H9 (cell line): ENCODE measurements at regions not wholly inside any gene's neighbourhood (a gene's known extent, or its start where the extent isn't known, plus 50 kb on each side); places are given as distances from the start of the nearest gene placed in this dataset.

Source experiments
- DNase-seq: peaks from one replicate; pipeline ENCODE4 v3.0.0-alpha.2; 2017
- H2AFZ ChIP-seq: one replicate; pipeline ENCODE4 v1.6.1; 2013; ENCODE audit warnings: mild to moderate bottlenecking, low read length, control low read depth, moderate library complexity
- H2AK5ac ChIP-seq: 2 replicates; pipeline ENCODE4 v1.6.1; 2013; ENCODE audit warnings: low read length, control low read depth, mixed read lengths; ENCODE audit not compliant: insufficient read length
- H2BK120ac ChIP-seq: one replicate; pipeline ENCODE4 v1.6.1; 2013; ENCODE audit warnings: low read depth, mild to moderate bottlenecking, low read length, control low read depth, inconsistent platforms; ENCODE audit not compliant: poor library complexity, severe bottlenecking
- H2BK12ac ChIP-seq: 2 replicates; pipeline ENCODE4 v1.6.1; 2013; ENCODE audit warnings: low read length, control low read depth, mixed read lengths, low read depth; ENCODE audit not compliant: insufficient read length
- H2BK15ac ChIP-seq: 2 replicates; pipeline ENCODE4 v1.6.1; 2013; ENCODE audit warnings: low read depth, low read length, control low read depth
- H2BK20ac ChIP-seq: one replicate; pipeline ENCODE4 v1.6.1; 2013; ENCODE audit warnings: low read depth, mild to moderate bottlenecking, low read length, control low read depth, inconsistent platforms; ENCODE audit not compliant: poor library complexity, severe bottlenecking
- H2BK5ac ChIP-seq: 2 replicates; pipeline ENCODE4 v1.6.1; 2013; ENCODE audit warnings: low read length, control low read depth, mixed read lengths; ENCODE audit not compliant: insufficient read length
- H3K14ac ChIP-seq: 2 replicates; pipeline ENCODE4 v1.6.1; 2013; ENCODE audit warnings: low read length, control low read depth; ENCODE audit not compliant: insufficient read depth
- H3K18ac ChIP-seq: 2 replicates; pipeline ENCODE4 v1.6.1; 2013; ENCODE audit warnings: low read depth, mild to moderate bottlenecking, mixed read lengths, low read length, control low read depth; ENCODE audit not compliant: insufficient read length
- H3K23ac ChIP-seq: 2 replicates; pipeline ENCODE4 v1.6.1; 2013; ENCODE audit warnings: low read length, control low read depth, mixed read lengths, low read depth; ENCODE audit not compliant: insufficient read length
- H3K23me2 ChIP-seq: 2 replicates; pipeline ENCODE4 v1.6.1; 2013; ENCODE audit warnings: low read depth, mild to moderate bottlenecking, mixed read lengths, low read length, control low read depth; ENCODE audit not compliant: insufficient read length, poor library complexity, severe bottlenecking
- H3K27ac ChIP-seq: 2 replicates; pipeline ENCODE4 v1.5.1; 2013; ENCODE audit warnings: low read length, control low read depth, mixed read lengths, low read depth; ENCODE audit not compliant: insufficient read length
- H3K27me3 ChIP-seq: 2 replicates; pipeline ENCODE4 v1.6.1; 2013; ENCODE audit warnings: low read length, control low read depth, inconsistent platforms; ENCODE audit not compliant: insufficient read depth
- H3K4ac ChIP-seq: 2 replicates; pipeline ENCODE4 v1.6.1; 2013; ENCODE audit warnings: low read depth, mild to moderate bottlenecking, control low read depth, inconsistent platforms, low read length, moderate library complexity
- H3K4me1 ChIP-seq: 2 replicates; pipeline ENCODE4 v1.6.1; 2013; ENCODE audit warnings: low read length, control low read depth, inconsistent platforms; ENCODE audit not compliant: insufficient read depth
- H3K4me2 ChIP-seq: 2 replicates; pipeline ENCODE4 v1.6.1; 2013; ENCODE audit warnings: low read length, control low read depth, mixed read lengths; ENCODE audit not compliant: insufficient read length, insufficient read depth
- H3K56ac ChIP-seq: 2 replicates; pipeline ENCODE4 v1.6.1; 2013; ENCODE audit warnings: low read depth, mild to moderate bottlenecking, mixed read lengths, low read length, control low read depth; ENCODE audit not compliant: insufficient read length
- H3K79me1 ChIP-seq: 2 replicates; pipeline ENCODE4 v1.6.1; 2013; ENCODE audit warnings: low read depth, mild to moderate bottlenecking, moderate library complexity, low read length, control low read depth, inconsistent platforms; ENCODE audit not compliant: insufficient read depth, poor library complexity, severe bottlenecking
- H3K79me2 ChIP-seq: 2 replicates; pipeline ENCODE4 v1.6.1; 2013; ENCODE audit warnings: low read length, control low read depth, inconsistent platforms; ENCODE audit not compliant: insufficient read depth
- H3K9ac ChIP-seq: 2 replicates; pipeline ENCODE4 v1.6.1; 2013; ENCODE audit warnings: low read length, control low read depth, mixed read lengths; ENCODE audit not compliant: insufficient read length; ENCODE audit errors: extremely low read depth
- H3K9me3 ChIP-seq: one replicate; pipeline ENCODE4 v1.6.1; 2013; ENCODE audit warnings: low read depth, low read length, inconsistent platforms; ENCODE audit not compliant: control insufficient read depth
- H3T11ph ChIP-seq: one replicate; pipeline ENCODE4 v1.6.1; 2013; ENCODE audit warnings: mild to moderate bottlenecking, low read length, control low read depth, inconsistent platforms
- H4K20me1 ChIP-seq: one replicate; pipeline ENCODE4 v1.6.1; 2013; ENCODE audit not compliant: control insufficient read depth, insufficient read length, insufficient read depth
- H4K5ac ChIP-seq: 2 replicates; pipeline ENCODE4 v1.6.1; 2013; ENCODE audit warnings: low read depth, mild to moderate bottlenecking, mixed read lengths, low read length, control low read depth; ENCODE audit not compliant: insufficient read length
- H4K8ac ChIP-seq: replicated peaks from 2 replicates; pipeline ENCODE4 v1.6.1; 2013; ENCODE audit warnings: low read length, control low read depth, mixed read lengths, low read depth; ENCODE audit not compliant: insufficient read length
- H4K91ac ChIP-seq: 2 replicates; pipeline ENCODE4 v1.6.1; 2013; ENCODE audit warnings: low read depth, mild to moderate bottlenecking, moderate library complexity, mixed read lengths, low read length, control low read depth; ENCODE audit not compliant: insufficient read length
- H3K27ac Mint-ChIP-seq, 3 experiments: 2 replicates in 2 of 3; 3 replicates in 1 of 3; pipeline ENCODE4 v1.8.0; 2020 to 2021; ENCODE audit warnings: mixed read lengths in 3 of 3, mild to moderate bottlenecking in 1 of 3, moderate library complexity in 1 of 3
- H3K27me3 Mint-ChIP-seq: 2 replicates; pipeline ENCODE4 v1.8.0; 2021; ENCODE audit warnings: low read depth, mild to moderate bottlenecking, moderate library complexity, mixed read lengths
- H3K36me3 Mint-ChIP-seq, 3 experiments: 2 replicates in 2 of 3; 3 replicates in 1 of 3; pipeline ENCODE4 v1.8.0; 2020 to 2021; ENCODE audit warnings: low read depth in 3 of 3, mixed read lengths in 3 of 3; ENCODE audit not compliant: insufficient read depth in 1 of 3
- H3K4me1 Mint-ChIP-seq, 2 experiments: 2 replicates each; pipeline ENCODE4 v1.8.0; 2020; ENCODE audit warnings: mixed read lengths in 2 of 2
- H3K4me3 Mint-ChIP-seq, 2 experiments: 2 replicates in 1 of 2; 3 replicates in 1 of 2; pipeline ENCODE4 v1.8.0; 2020 to 2021; ENCODE audit warnings: mild to moderate bottlenecking in 2 of 2, mixed read lengths in 2 of 2, moderate library complexity in 1 of 2
- H3K9me3 Mint-ChIP-seq, 2 experiments: 2 replicates in 1 of 2; 3 replicates in 1 of 2; pipeline ENCODE4 v1.8.0; 2020; ENCODE audit warnings: mild to moderate bottlenecking in 2 of 2, mixed read lengths in 2 of 2, moderate library complexity in 1 of 2
- WGBS: extraction: QIAGEN DNeasy Blood & Tissue Kit; methylation state at CpG from one replicate; pipeline ENCODE4 v1.1.7; 2013; ENCODE audit warnings: missing lambda C conversion rate, low lambda C conversion rate, mixed read lengths; ENCODE audit not compliant: insufficient read length; ENCODE audit errors: extremely low coverage; 5-methylcytosine and 5-hydroxymethylcytosine counted together
- TF ChIP-seq, protein P1 (sequence below): fragments of 200-600 bp; sonication (generic); conservative IDR thresholded peaks from 3 replicates; pipeline ENCODE4 v1.8.0; 2021; ENCODE audit warnings: antibody characterized with exemption, mild to moderate bottlenecking

DNA sequence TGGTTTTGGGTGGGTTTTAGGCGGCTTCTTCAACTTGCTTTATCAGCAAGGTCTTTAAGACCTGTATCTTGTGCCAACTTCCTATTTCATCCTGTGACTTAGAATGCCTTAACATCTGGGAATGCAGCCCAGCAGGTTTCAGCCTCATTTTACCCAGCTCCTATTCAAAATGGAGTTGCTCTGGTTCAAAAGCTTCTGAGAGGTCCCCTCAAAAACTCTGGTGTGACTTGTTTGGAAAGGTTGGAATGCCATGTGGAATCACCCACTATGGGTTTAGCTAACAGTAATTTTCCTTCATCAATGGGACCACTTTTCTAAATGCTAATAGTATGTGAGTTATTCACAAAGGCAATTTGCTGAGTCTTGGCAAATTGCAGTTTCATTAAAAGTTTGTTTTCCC, 509.4 kb upstream of the SMIM21 start:
- Histone ChIP-seq H3K79me1 (no peaks in the 10 kb centered on the region), H4K91ac (no peak overlapping the region), H2BK5ac (no peak overlapping the region), H3K14ac (no peak overlapping the region), H3K4me2 (no peak overlapping the region), H4K5ac (no peak overlapping the region), H4K20me1 (no peaks in the 10 kb centered on the region), H3K4ac (no peak overlapping the region), H3K79me2 (no peaks in the 10 kb centered on the region), H3K9me3 (no peaks in the 10 kb centered on the region), H3K56ac (no peak overlapping the region), H2BK12ac (no peak overlapping the region), H2BK20ac (no peak overlapping the region), H2AK5ac (no peak overlapping the region), H3K23ac (no peak overlapping the region), H3T11ph (no peak overlapping the region), H3K18ac (no peak overlapping the region), H3K9ac (no peak overlapping the region), H2BK15ac (no peak overlapping the region), H2BK120ac (no peak overlapping the region), H4K8ac (no peak overlapping the region), H3K4me1 (peaks cover 6% of the 10 kb centered on the region; the same call in 1 of the 2 replicates), H3K27ac (no peak overlapping the region), H3K23me2 (no peaks in the 10 kb centered on the region), H3K27me3 (no peaks in the 10 kb centered on the region), H2AFZ (no peak overlapping the region)
- no CpG with 5 or more reads among the region's 1 CpG for WGBS
- DNase-seq: no peak
- Mint-ChIP-seq H3K9me3 (peaks cover 10 to 17% of the 10 kb centered on the region in 2 experiments), H3K36me3 (peaks cover 11 to 35% (median 17%) of the 10 kb centered on the region in 3 experiments), H3K4me3 (no peak overlapping the region), H3K4me1 (peaks cover 34 to 44% of the 10 kb centered on the region in 2 experiments), H3K27me3 (no peaks in the 10 kb centered on the region), H3K27ac (peak overlapping the region in 1 of 3 experiments; percentile 75; a peak in 2 of 7 replicates)
- TF ChIP-seq, protein P1, sequence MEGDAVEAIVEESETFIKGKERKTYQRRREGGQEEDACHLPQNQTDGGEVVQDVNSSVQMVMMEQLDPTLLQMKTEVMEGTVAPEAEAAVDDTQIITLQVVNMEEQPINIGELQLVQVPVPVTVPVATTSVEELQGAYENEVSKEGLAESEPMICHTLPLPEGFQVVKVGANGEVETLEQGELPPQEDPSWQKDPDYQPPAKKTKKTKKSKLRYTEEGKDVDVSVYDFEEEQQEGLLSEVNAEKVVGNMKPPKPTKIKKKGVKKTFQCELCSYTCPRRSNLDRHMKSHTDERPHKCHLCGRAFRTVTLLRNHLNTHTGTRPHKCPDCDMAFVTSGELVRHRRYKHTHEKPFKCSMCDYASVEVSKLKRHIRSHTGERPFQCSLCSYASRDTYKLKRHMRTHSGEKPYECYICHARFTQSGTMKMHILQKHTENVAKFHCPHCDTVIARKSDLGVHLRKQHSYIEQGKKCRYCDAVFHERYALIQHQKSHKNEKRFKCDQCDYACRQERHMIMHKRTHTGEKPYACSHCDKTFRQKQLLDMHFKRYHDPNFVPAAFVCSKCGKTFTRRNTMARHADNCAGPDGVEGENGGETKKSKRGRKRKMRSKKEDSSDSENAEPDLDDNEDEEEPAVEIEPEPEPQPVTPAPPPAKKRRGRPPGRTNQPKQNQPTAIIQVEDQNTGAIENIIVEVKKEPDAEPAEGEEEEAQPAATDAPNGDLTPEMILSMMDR: no peak
